ENCODE measurements at regions not wholly inside any gene's neighbourhood (a gene's known extent, or its start where the extent isn't known, plus 50 kb on each side); places are given as distances from the start of the nearest gene placed in this dataset.
A peak's percentile ranks its signal among the peaks of the same experiment; 100 is the strongest.

DNA sequence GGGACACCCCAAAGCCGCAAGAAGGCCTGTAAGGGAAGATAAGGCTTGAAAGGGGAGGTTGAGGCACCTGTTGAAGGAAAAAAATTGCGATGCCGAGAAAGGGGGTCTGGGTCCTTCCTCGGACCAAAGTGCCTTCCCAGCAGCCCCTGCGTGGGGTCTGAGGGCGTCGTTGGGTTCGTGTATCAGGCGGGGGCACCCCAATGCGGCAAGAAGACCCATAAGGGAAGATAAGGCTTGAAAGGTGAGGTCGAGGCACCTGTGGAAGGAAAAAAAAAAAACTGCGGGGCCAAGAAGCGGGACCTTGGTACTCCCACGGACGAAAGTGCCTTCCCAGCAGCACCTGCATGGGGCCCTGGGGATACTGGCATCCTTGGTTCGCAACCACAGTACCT, 277.5 kb downstream of the ALG10 start:
- Histone ChIP-seq H3K4me1 (no peaks in the 10 kb centered on the region), H3K27me3 (peaks cover 0 to 40% (median 13%) of the 10 kb centered on the region in 7 donors), H3K4me3 (no peak overlapping the region), H3K9me3 (peaks cover 0 to 88% (median 0%) of the 10 kb centered on the region in 11 donors), H3K36me3 (no peaks in the 10 kb centered on the region), H3K27ac (no peak overlapping the region)
- 71 to 73% methylated on average over 16 of the region's 16 CpGs for WGBS, 2 donors
- ATAC-seq (no peak), DNase-seq (peak in 1 of 2 donors; percentile 2)
- intact Hi-C loops (cut with DNase I) = no loop called here
- TF ChIP-seq, protein P1, sequence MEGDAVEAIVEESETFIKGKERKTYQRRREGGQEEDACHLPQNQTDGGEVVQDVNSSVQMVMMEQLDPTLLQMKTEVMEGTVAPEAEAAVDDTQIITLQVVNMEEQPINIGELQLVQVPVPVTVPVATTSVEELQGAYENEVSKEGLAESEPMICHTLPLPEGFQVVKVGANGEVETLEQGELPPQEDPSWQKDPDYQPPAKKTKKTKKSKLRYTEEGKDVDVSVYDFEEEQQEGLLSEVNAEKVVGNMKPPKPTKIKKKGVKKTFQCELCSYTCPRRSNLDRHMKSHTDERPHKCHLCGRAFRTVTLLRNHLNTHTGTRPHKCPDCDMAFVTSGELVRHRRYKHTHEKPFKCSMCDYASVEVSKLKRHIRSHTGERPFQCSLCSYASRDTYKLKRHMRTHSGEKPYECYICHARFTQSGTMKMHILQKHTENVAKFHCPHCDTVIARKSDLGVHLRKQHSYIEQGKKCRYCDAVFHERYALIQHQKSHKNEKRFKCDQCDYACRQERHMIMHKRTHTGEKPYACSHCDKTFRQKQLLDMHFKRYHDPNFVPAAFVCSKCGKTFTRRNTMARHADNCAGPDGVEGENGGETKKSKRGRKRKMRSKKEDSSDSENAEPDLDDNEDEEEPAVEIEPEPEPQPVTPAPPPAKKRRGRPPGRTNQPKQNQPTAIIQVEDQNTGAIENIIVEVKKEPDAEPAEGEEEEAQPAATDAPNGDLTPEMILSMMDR (IDR thresholded peaks at IDR 0.05) = no peak

DNA sequence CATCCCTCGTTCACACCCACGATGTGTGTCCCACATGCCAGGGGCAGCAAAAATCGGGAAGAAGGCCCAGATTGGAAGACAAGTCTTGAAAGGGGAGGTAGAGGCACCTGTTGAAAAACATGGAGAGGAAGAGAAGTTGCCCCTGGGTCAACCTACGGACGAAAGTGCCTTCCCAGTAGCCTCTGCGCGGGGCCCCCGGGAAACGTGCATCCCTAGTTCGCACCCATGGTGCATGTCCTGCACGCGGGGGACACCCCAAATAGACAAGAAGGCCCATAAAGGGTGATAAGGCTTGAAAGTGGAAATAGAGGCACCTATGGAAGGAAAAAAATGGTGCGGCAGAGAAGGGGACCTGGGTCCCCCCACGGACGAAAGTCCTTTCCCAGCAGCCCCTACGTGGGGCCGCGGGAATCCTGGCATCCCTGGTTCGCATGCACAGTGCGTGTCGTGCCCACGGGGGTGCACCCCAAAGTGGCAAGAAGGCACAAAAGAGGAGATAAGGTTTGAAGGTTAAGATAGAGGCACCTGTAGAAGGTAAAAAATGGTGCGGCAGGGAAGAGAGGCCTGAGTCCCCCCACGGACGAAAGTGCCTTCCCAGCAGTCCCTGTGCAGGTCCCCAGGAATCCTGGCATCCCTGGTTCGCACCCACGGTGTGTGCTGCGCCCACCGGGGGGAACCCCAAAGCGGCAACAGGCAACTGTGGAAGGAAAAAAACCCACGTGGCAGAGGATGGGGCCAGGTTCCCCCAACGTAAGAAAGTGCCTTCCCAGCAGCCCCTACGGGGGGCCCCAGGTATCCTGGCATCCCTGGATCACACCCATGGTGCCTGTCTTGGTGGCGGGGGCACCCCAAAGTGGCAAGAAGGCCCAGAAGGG, 278.3 kb downstream of the ALG10 start:
- no peaks in the 10 kb centered on the region for H3K4me1 ChIP-seq
- TF ChIP-seq, protein P1 (IDR thresholded peaks at IDR 0.05) = no peak
- no peak overlapping the region for H3K4me3 ChIP-seq
- 85 to 86% methylated on average over 34 of the region's 34 CpGs for WGBS, 2 donors
- H3K9me3 ChIP-seq = peaks cover 0 to 90% (median 0%) of the 10 kb centered on the region in 11 donors
- intact Hi-C loops (cut with DNase I) = no loop called here
- H3K27me3 ChIP-seq = peaks cover 0 to 33% (median 6%) of the 10 kb centered on the region in 7 donors
- H3K27ac ChIP-seq = no peak overlapping the region
- no peak for DNase-seq
- no peak for ATAC-seq
- H3K36me3 ChIP-seq = no peaks in the 10 kb centered on the region

DNA sequence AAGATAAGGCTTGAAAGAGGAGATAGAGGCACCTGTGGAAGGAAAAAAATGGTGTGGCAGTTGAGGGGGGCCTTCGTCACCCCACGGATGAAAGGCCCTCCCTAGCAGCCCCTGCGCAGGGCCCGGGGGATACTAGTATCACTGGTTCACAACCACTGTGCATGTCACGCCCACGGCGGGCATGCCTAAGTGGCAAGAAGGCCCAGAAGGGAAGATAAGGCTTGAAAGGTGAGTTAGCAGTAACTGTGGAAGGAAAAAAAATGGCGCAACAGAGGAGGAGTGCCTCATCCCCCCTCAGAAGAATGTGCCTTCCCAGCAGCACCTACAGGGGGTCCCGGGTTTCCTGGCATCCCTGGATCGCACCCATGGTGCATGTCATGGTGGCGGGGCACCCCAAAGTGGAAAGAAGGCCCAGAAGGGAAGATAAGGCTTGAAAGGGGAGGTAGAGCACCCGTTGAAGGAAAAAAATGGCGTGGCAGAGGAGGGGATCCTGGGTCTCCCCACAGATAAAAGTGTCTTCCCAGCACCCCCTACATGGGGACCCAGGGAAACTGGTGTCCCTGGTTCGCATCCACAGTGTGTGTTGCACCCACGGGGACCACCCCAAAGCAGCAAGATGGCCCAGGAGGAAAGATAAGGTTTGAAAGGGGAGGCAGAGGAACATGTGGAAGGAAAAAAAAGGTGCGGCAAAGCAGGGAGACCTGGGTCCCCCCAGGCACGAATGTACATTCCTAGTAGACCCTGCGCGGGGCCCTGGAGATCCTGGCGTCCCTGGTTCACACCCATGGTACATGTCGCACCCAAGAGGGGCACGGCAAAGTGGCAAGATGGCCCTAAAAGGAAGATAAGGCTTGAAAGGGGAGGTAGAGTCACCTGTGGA, 279.2 kb downstream of the ALG10 start:
- H3K27ac ChIP-seq = no peak overlapping the region
- peaks cover 0 to 91% (median 0%) of the 10 kb centered on the region in 11 donors for H3K9me3 ChIP-seq
- no peak overlapping the region for H3K4me3 ChIP-seq
- no peaks in the 10 kb centered on the region for H3K4me1 ChIP-seq
- intact Hi-C loops (cut with DNase I) = no loop called here
- DNase-seq (no peak), ATAC-seq (no peak)
- 75 to 82% methylated on average over 22 of the region's 22 CpGs for WGBS, 2 donors
- no peaks in the 10 kb centered on the region for H3K36me3 ChIP-seq
- TF ChIP-seq, protein P1 (IDR thresholded peaks at IDR 0.05) = no peak
- peaks cover 0 to 24% (median 6%) of the 10 kb centered on the region in 7 donors for H3K27me3 ChIP-seq

DNA sequence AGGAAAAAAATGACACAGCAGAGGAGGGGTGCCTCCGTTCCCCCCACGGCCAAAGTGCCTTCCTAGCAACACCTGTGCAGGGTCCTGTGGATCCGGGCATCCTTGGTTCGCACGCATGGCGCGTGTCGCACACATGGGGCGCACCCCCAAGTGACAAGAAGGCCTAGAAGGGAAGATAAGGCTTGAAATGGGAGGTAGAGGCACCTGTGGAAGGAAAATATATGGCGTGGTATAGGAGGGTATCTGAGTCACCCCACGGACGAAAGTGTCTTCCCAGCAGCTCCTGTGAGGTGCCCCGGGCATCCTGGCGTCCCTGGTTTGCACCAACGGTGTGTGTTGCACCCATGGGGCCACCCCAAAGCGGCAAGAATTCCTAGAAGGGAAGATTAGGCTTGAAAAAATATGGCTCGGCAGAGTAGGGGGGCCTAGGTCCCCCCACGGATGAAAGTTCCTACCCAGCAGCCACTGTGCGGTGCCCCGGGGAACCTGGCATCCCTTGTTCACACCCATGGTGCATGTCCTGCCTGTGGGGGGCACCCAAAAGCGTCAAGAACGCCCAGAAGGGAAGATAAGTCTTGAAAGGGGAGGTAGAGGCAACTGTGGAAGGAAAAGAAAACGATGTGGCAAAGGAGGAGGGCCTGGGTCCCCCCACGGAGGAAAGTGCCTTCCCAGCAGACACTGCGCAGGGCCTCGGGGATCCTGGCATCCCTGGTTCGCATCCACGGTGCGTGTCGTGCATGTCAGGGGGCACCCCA, 280.0 kb downstream of the ALG10 start:
- Histone ChIP-seq H3K27ac (no peak overlapping the region), H3K27me3 (peaks cover 0 to 17% (median 6%) of the 10 kb centered on the region in 7 donors), H3K9me3 (peaks cover 0 to 93% (median 0%) of the 10 kb centered on the region in 11 donors), H3K36me3 (no peaks in the 10 kb centered on the region), H3K4me1 (no peaks in the 10 kb centered on the region), H3K4me3 (no peak overlapping the region)
- ATAC-seq (no peak), DNase-seq (no peak)
- 73 to 76% methylated on average over 30 of the region's 30 CpGs for WGBS, 2 donors
- TF ChIP-seq, protein P1 (IDR thresholded peaks at IDR 0.05) = no peak
- intact Hi-C loops (cut with DNase I) = no loop called here
